ENCODE measurements at regions not wholly inside any gene's neighbourhood (a gene's known extent, or its start where the extent isn't known, plus 50 kb on each side); places are given as distances from the start of the nearest gene placed in this dataset.

DNA sequence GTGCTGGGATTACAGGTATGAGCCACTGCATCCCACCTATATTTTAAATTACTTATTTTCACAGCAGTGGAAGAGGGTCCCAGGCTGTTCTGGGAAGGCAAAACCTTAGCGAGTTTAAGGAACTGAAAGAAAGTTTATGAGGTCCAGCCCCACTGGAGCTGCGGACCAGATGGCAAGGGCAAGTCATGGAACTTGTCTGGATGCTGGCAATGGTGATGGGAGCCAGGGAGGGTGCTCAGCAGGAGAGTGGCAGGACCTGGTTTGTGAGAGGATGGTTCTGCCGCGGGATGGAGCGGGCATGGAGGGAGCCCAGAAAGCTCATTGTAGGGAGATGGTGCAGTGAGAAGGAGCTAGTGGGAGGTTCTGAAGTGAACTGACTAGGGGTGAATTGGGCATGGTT lies 50.6 kb upstream of the SLC45A1 start:
- Mint-ChIP-seq H3K36me3 (ENCODE audit: low read depth) (no peaks in the 10 kb centered on the region), H3K4me3 (no peak overlapping the region), H3K27ac (no peak overlapping the region), H3K27me3 (peaks cover 27% of the 10 kb centered on the region), H3K4me1 (no peaks in the 10 kb centered on the region)
- DNase-seq: no peak
- ATAC-seq: no peak
- H3K9me3 ChIP-seq (ENCODE audit: control insufficient read depth, low read length, poor library complexity, severe bottlenecking): no peaks in the 10 kb centered on the region

DNA sequence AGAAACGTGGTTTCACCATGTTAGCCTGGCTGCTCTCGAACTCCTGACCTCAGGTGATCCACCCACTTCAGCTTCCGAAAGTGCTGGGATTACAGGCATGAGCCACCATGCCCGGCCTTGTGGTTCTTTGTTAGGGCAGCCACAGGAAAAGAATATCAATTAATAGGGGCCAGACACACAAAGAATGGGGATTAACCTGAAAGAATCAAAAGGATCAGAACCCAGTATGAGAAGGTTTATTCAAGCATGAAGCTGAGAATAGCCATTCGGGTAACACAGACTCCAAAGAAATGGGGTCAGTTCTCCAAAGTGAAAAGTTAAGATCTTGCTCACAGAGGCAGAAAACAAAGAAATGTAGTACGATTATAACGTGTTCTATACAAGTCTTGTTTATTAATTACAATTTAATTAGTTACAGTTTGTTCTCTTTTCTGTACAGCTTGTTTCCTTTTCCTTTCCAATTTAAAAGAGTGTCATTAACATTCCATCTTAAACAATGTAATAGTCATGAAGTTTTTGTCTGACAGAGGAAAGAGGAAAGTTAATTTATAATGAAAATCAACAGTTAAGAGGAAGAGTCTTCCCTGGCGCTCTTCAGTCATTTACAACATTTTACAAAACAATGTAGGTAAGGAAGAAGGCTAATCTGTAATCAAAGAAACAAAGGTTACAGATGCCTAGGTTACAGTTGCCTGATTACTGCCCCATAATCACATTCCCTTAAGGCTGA lies 51.3 kb upstream of the SLC45A1 start:
- no peaks in the 10 kb centered on the region for H3K36me3 Mint-ChIP-seq (ENCODE audit: low read depth)
- H3K27me3 Mint-ChIP-seq: peaks cover 27% of the 10 kb centered on the region
- no peaks in the 10 kb centered on the region for H3K4me1 Mint-ChIP-seq
- no peak overlapping the region for H3K4me3 Mint-ChIP-seq
- no peak overlapping the region for H3K27ac Mint-ChIP-seq
- DNase-seq (no peak), ATAC-seq (no peak)
- no peaks in the 10 kb centered on the region for H3K9me3 ChIP-seq (ENCODE audit: control insufficient read depth, low read length, poor library complexity, severe bottlenecking)

GRCh38 chr1:8263791-8264190 lies 54.1 kb upstream of the SLC45A1 start:
- H3K9me3 ChIP-seq (ENCODE audit: control insufficient read depth, low read length, poor library complexity, severe bottlenecking): no peaks in the 10 kb centered on the region
- no peak for DNase-seq
- H3K27ac Mint-ChIP-seq: no peak overlapping the region
- H3K36me3 Mint-ChIP-seq (ENCODE audit: low read depth): no peaks in the 10 kb centered on the region
- no peaks in the 10 kb centered on the region for H3K4me1 Mint-ChIP-seq
- no peak for ATAC-seq
- no peak overlapping the region for H3K4me3 Mint-ChIP-seq
- H3K27me3 Mint-ChIP-seq: peaks cover 15% of the 10 kb centered on the region

GRCh38 chr1:8261398-8261762 lies 56.5 kb upstream of the SLC45A1 start:
- Mint-ChIP-seq H3K4me1 (peaks cover 2% of the 10 kb centered on the region), H3K27ac (peak overlapping the region; percentile 90), H3K27me3 (peaks cover 19% of the 10 kb centered on the region), H3K4me3 (no peak overlapping the region), H3K36me3 (ENCODE audit: low read depth) (peaks cover 2% of the 10 kb centered on the region)
- ATAC-seq (no peak), DNase-seq (no peak)
- no peaks in the 10 kb centered on the region for H3K9me3 ChIP-seq (ENCODE audit: control insufficient read depth, low read length, poor library complexity, severe bottlenecking)

GRCh38 chr1:8259498-8260290 lies 58.2 kb upstream of the SLC45A1 start:
- ATAC-seq: no peak
- no peak for DNase-seq
- no peak overlapping the region for H3K27ac Mint-ChIP-seq
- peaks cover 2% of the 10 kb centered on the region for H3K4me1 Mint-ChIP-seq
- no peak overlapping the region for H3K4me3 Mint-ChIP-seq
- H3K9me3 ChIP-seq (ENCODE audit: control insufficient read depth, low read length, poor library complexity, severe bottlenecking): no peaks in the 10 kb centered on the region
- peaks cover 19% of the 10 kb centered on the region for H3K27me3 Mint-ChIP-seq
- H3K36me3 Mint-ChIP-seq (ENCODE audit: low read depth): peaks cover 6% of the 10 kb centered on the region

DNA sequence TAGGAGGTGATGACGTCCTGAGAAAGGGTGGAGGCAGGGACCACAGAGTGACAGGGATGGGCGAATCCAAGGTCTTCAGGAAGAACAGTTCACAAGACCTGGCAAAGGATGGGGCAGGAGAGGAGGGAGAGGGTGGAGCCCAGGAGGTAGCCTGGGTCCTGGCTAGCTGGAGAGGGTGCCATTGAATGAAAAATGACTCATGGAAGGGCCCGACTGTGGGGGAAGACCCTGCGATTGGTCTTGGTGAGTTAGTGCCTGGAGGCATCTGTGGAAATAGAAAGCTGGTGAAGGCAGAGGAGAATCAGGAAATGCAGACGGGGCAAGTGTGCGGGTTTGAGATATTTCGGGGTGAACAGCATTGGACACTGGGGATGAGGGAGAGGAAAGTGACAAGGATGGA lies 60.3 kb upstream of the SLC45A1 start:
- Mint-ChIP-seq H3K27ac (no peak overlapping the region), H3K4me1 (peaks cover 5% of the 10 kb centered on the region), H3K4me3 (no peak overlapping the region), H3K36me3 (ENCODE audit: low read depth) (peaks cover 6% of the 10 kb centered on the region), H3K27me3 (peaks cover 19% of the 10 kb centered on the region)
- no peak for ATAC-seq
- DNase-seq: no peak
- no peaks in the 10 kb centered on the region for H3K9me3 ChIP-seq (ENCODE audit: control insufficient read depth, low read length, poor library complexity, severe bottlenecking)

DNA sequence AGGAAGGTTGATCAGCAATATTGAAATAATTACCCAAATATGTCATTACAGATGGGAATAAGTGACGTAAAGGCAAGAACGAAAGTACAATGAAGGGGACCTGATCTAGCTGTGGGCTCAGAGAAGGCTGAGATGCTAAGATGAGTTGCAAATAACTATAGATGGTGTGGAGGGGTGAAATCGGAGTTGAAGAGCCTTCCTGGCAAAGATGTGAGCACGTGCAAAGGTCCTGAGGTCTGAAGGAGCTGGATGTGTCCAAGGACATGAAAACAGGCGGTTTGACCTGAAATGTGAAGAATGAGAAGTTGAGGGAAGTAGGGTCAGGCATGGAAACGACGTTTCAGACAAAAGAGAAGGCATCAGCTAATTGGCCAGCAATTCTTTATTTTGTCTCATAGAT lies 61.6 kb upstream of the SLC45A1 start:
- H3K27ac Mint-ChIP-seq: no peak overlapping the region
- H3K9me3 ChIP-seq (ENCODE audit: control insufficient read depth, low read length, poor library complexity, severe bottlenecking): no peaks in the 10 kb centered on the region
- ATAC-seq (no peak), DNase-seq (no peak)
- peaks cover 6% of the 10 kb centered on the region for H3K36me3 Mint-ChIP-seq (ENCODE audit: low read depth)
- H3K4me1 Mint-ChIP-seq: peaks cover 6% of the 10 kb centered on the region
- peaks cover 16% of the 10 kb centered on the region for H3K27me3 Mint-ChIP-seq
- H3K4me3 Mint-ChIP-seq: no peak overlapping the region

DNA sequence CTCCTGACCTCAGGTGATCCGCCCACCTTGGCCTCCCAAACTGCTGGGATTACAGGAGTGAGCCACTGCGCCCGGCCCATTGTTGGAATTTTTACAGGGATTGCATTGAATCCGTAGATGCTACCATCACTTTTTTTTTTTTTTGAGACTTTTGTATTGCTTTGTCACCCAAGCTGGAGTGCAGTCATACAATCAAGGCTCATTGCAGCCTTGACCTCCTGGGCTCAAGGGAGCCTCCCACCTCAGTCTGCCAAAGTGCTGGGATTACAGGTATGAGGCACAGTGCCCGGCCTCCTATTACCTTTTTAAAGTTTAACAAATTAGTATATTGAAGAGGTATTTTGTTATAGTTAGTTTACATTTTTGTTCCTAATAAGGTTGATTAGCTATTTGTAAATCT lies 62.2 kb upstream of the SLC45A1 start:
- DNase-seq (no peak), ATAC-seq (no peak)
- H3K9me3 ChIP-seq (ENCODE audit: control insufficient read depth, low read length, poor library complexity, severe bottlenecking): no peaks in the 10 kb centered on the region
- H3K36me3 Mint-ChIP-seq (ENCODE audit: low read depth): peaks cover 6% of the 10 kb centered on the region
- peaks cover 15% of the 10 kb centered on the region for H3K27me3 Mint-ChIP-seq
- H3K27ac Mint-ChIP-seq: no peak overlapping the region
- H3K4me3 Mint-ChIP-seq: no peak overlapping the region
- H3K4me1 Mint-ChIP-seq: peaks cover 6% of the 10 kb centered on the region

- peaks cover 4% of the 10 kb centered on the region for H3K27me3 Mint-ChIP-seq
- ATAC-seq: no peak
- H3K4me1 Mint-ChIP-seq: peaks cover 11% of the 10 kb centered on the region
- no peak overlapping the region for H3K4me3 Mint-ChIP-seq
- H3K27ac Mint-ChIP-seq: no peak overlapping the region
- no peaks in the 10 kb centered on the region for H3K9me3 ChIP-seq (ENCODE audit: control insufficient read depth, low read length, poor library complexity, severe bottlenecking)
- DNase-seq: no peak
- H3K36me3 Mint-ChIP-seq (ENCODE audit: low read depth): peaks cover 8% of the 10 kb centered on the region
These were observed 65.5 kb upstream of the SLC45A1 start for GRCh38 chr1:8252266-8252951.

DNA sequence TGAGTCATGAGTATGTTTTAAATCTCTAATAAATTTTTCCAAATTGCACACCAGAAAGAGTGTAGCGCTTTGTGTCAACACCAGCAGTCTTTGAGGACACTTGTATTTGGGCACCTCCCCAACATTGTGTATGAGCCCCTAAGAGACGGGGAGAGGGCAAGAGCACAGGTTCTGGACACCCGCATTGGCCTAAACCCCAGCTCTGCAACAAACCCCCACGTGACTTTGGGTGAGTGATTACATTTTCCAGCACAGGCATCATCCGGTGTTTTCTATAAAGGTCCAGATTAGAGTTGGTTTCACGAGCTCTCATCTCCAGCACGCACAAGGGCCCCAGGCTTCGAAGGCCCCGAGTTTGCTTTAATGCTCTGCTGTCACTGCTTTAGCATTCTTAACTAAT lies 66.3 kb upstream of the SLC45A1 start:
- ATAC-seq (no peak), DNase-seq (no peak)
- Mint-ChIP-seq H3K27ac (no peak overlapping the region), H3K27me3 (no peaks in the 10 kb centered on the region), H3K4me1 (peaks cover 11% of the 10 kb centered on the region), H3K36me3 (ENCODE audit: low read depth) (peaks cover 6% of the 10 kb centered on the region), H3K4me3 (no peak overlapping the region)
- no peaks in the 10 kb centered on the region for H3K9me3 ChIP-seq (ENCODE audit: control insufficient read depth, low read length, poor library complexity, severe bottlenecking)

GRCh38 chr1:8249838-8250237 lies 68.1 kb upstream of the SLC45A1 start:
- Mint-ChIP-seq H3K27me3 (no peaks in the 10 kb centered on the region), H3K4me3 (no peak overlapping the region), H3K36me3 (ENCODE audit: low read depth) (peaks cover 2% of the 10 kb centered on the region), H3K27ac (no peak overlapping the region), H3K4me1 (peaks cover 11% of the 10 kb centered on the region)
- no peak for DNase-seq
- ATAC-seq: no peak
- H3K9me3 ChIP-seq (ENCODE audit: control insufficient read depth, low read length, poor library complexity, severe bottlenecking): no peaks in the 10 kb centered on the region

GRCh38 chr1:8247811-8248436 lies 70.0 kb upstream of the SLC45A1 start:
- DNase-seq: no peak
- peaks cover 11% of the 10 kb centered on the region for H3K4me1 Mint-ChIP-seq
- H3K27me3 Mint-ChIP-seq: no peaks in the 10 kb centered on the region
- no peak overlapping the region for H3K4me3 Mint-ChIP-seq
- peaks cover 2% of the 10 kb centered on the region for H3K36me3 Mint-ChIP-seq (ENCODE audit: low read depth)
- H3K27ac Mint-ChIP-seq: no peak overlapping the region
- ATAC-seq: no peak
- no peaks in the 10 kb centered on the region for H3K9me3 ChIP-seq (ENCODE audit: control insufficient read depth, low read length, poor library complexity, severe bottlenecking)

GRCh38 chr1:8244304-8244703 lies 73.6 kb upstream of the SLC45A1 start:
- no peaks in the 10 kb centered on the region for H3K9me3 ChIP-seq (ENCODE audit: control insufficient read depth, low read length, poor library complexity, severe bottlenecking)
- Mint-ChIP-seq H3K36me3 (ENCODE audit: low read depth) (no peaks in the 10 kb centered on the region), H3K27me3 (peaks cover 11% of the 10 kb centered on the region), H3K4me1 (peaks cover 4% of the 10 kb centered on the region), H3K27ac (no peak overlapping the region), H3K4me3 (no peak overlapping the region)
- DNase-seq: no peak
- no peak for ATAC-seq

Measured in T-helper 17 cell (primary cell).